HCT116 (cell line): ENCODE measurements at regions not wholly inside any gene's neighbourhood (a gene's known extent, or its start where the extent isn't known, plus 50 kb on each side); places are given as distances from the start of the nearest gene placed in this dataset.

Experiments
- ATAC-seq: fragments of 200-7000 bp; cut with Tn5 transposase; 2 replicates; pipeline ENCODE4 v1.9.1; 2020; ENCODE audit warnings: mild to moderate bottlenecking, moderate library complexity
- BruUV-seq: library from RNA; stranded (reverse); fragments of 400-500 nt; replicated peaks from 2 replicates; lab custom pipeline; 2021; lab: Mats Ljungman, UMichigan
- CTCF ChIA-PET: fragments of 300-600 bp; sonication (Branson Sonifier 250); formaldehyde crosslinking; loops from one replicate; lab custom pipeline; 2021; ENCODE audit warnings: antibody characterized with exemption; lab: Charles Lee
- POLR2A ChIA-PET: fragments of 300-600, 350-600 bp; sonication (Branson Sonifier 250); formaldehyde crosslinking; loops from one replicate; lab custom pipeline; 2021; ENCODE audit warnings: antibody characterized with exemption; lab: Charles Lee
- RAD21 ChIA-PET, 2 experiments: fragments of 300-600 bp; sonication (Branson Sonifier 250); formaldehyde crosslinking; loops; one replicate each; lab custom pipeline; 2023; ENCODE audit warnings: low total read pairs in 2 of 2; ENCODE audit not compliant: uncharacterized antibody in 2 of 2, unreplicated experiment in 2 of 2, low non-redundant PET in 1 of 2; lab: Charles Lee
- DNase-seq: peaks from one replicate; pipeline ENCODE4 v3.0.0-alpha.2; 2010; ENCODE audit warnings: low read depth, low spot score
- H2AFZ ChIP-seq: fragments of 200-600 bp; shearing (Covaris generic), sonication (generic); 2 replicates; pipeline ENCODE4 v1.6.1; 2017; ENCODE audit warnings: low read depth, mixed run types, mixed read lengths, antibody characterized with exemption, low read length; ENCODE audit not compliant: poor library complexity, severe bottlenecking
- H3K27ac ChIP-seq: 2 replicates; pipeline ENCODE4 v1.5.1; 2012; ENCODE audit warnings: low read depth, low read length
- H3K27me3 ChIP-seq: fragments of 200-600 bp; sonication (generic); 2 replicates; pipeline ENCODE4 v1.6.1; 2016; ENCODE audit warnings: mixed run types, low read length, mixed read lengths; ENCODE audit not compliant: insufficient read depth
- H3K36me3 ChIP-seq, 2 experiments: fragments of 200-500 bp in 1 of 2; fragments of 200-600 bp in 1 of 2; sonication (Bioruptor generic) in 1 of 2; sonication (generic) in 1 of 2; 2 replicates each; pipeline versions ENCODE4 v1.5.1 to v1.6.1; 2014 to 2016; ENCODE audit warnings: low read length in 2 of 2, inconsistent platforms in 1 of 2, mixed read lengths in 1 of 2, mixed run types in 1 of 2; ENCODE audit not compliant: insufficient read depth in 2 of 2, control insufficient read depth in 1 of 2
- H3K4me1 ChIP-seq, 2 experiments: fragments of 200-600 bp in 1 of 2; sonication (generic) in 1 of 2; 2 replicates each; pipeline versions ENCODE4 v1.5.1 to v1.6.1; 2012 to 2017; ENCODE audit warnings: low read length in 2 of 2, inconsistent platforms in 1 of 2, mild to moderate bottlenecking in 1 of 2, mixed read lengths in 1 of 2, mixed run types in 1 of 2, moderate library complexity in 1 of 2; ENCODE audit not compliant: insufficient read depth in 2 of 2, control insufficient read depth in 1 of 2
- H3K4me2 ChIP-seq: fragments of 200-600 bp; sonication (generic); 2 replicates; pipeline ENCODE4 v1.6.1; 2017; ENCODE audit warnings: mixed run types, low read length, mixed read lengths
- H3K4me3 ChIP-seq, 2 experiments: fragments of 200-600 bp in 1 of 2; sonication (generic) in 1 of 2; replicated peaks in 1 of 2; 2 replicates each; pipeline ENCODE4 v1.5.1; 2011 to 2016; ENCODE audit warnings: low read length in 2 of 2, control low read depth in 1 of 2, low read depth in 1 of 2, mild to moderate bottlenecking in 1 of 2, mixed read lengths in 1 of 2, mixed run types in 1 of 2
- H3K79me2 ChIP-seq: fragments of 200-600 bp; sonication (generic); 2 replicates; pipeline ENCODE4 v1.6.1; 2017; ENCODE audit warnings: mild to moderate bottlenecking, mixed run types, low read length, moderate library complexity, mixed read lengths; ENCODE audit not compliant: insufficient read depth
- H3K9ac ChIP-seq: fragments of 200-600 bp; sonication (generic); 2 replicates; pipeline ENCODE4 v1.6.1; 2016; ENCODE audit warnings: low read length, mixed read lengths
- H3K9me2 ChIP-seq: fragments of 200-600 bp; sonication (generic), shearing (Covaris generic); 2 replicates; pipeline ENCODE4 v1.6.1; 2017; ENCODE audit warnings: mixed run types, mild to moderate bottlenecking, moderate library complexity; ENCODE audit not compliant: insufficient read depth
- H3K9me3 ChIP-seq, 2 experiments: fragments of 200-500 bp in 1 of 2; fragments of 200-600 bp in 1 of 2; sonication (Bioruptor generic) in 1 of 2; sonication (generic) in 1 of 2; 2 replicates each; pipeline ENCODE4 v1.6.1; 2014 to 2017; ENCODE audit warnings: low read length in 2 of 2, mixed read lengths in 2 of 2, inconsistent platforms in 1 of 2, low read depth in 1 of 2, mild to moderate bottlenecking in 1 of 2, mixed run types in 1 of 2, moderate library complexity in 1 of 2; ENCODE audit not compliant: control insufficient read depth in 1 of 2, insufficient read depth in 1 of 2
- H4K20me1 ChIP-seq: fragments of 200-600 bp; sonication (generic), shearing (Covaris generic); 2 replicates; pipeline ENCODE4 v1.6.1; 2017; ENCODE audit warnings: mixed run types, mild to moderate bottlenecking, moderate library complexity; ENCODE audit not compliant: insufficient read depth
- ELF1 ChIP-seq: IDR thresholded peaks from 2 replicates; pipeline ENCODE4 v1.6.1; 2012; ENCODE audit warnings: low read depth, borderline replicate concordance
- EZH2phosphoT487 ChIP-seq: fragments of 200-600 bp; IDR thresholded peaks from 2 replicates; pipeline ENCODE4 v1.6.1; 2018; ENCODE audit warnings: antibody characterized with exemption, borderline replicate concordance
- REST ChIP-seq: IDR thresholded peaks from 2 replicates; pipeline ENCODE4 v1.6.1; 2012; ENCODE audit warnings: low read depth
- SRF ChIP-seq: IDR thresholded peaks from 2 replicates; pipeline ENCODE4 v1.6.1; 2012; ENCODE audit warnings: low read depth
- YY1 ChIP-seq: IDR thresholded peaks from 2 replicates; pipeline ENCODE4 v1.6.1; 2011; ENCODE audit warnings: low read length, low read depth, moderate library complexity, mild to moderate bottlenecking; ENCODE audit not compliant: insufficient replicate concordance; ENCODE audit errors: extremely low read depth
- ZNF274 ChIP-seq: fragments of 200-500 bp; sonication (Bioruptor generic); IDR thresholded peaks from 2 replicates; pipeline ENCODE4 v1.6.1; 2014; ENCODE audit warnings: mild to moderate bottlenecking, low read depth, low read length, inconsistent platforms
- intact Hi-C: fragments of 100-400 bp; cut with micrococcal nuclease; formaldehyde crosslinking; loops from 2 replicates; pipeline ENCODE4 v1.10.0; 2022
- TF ChIP-seq, protein P1 (sequence below): IDR thresholded peaks from 2 replicates; pipeline ENCODE4 v1.6.1; 2012
- TF ChIP-seq, protein P2 (sequence below), 3 experiments: fragments of 200-600 bp in 1 of 3; sonication (generic) in 1 of 3; IDR thresholded peaks in 2 of 3; conservative IDR thresholded peaks in 1 of 3; 2 replicates each; pipeline ENCODE4 v1.5.1; 2012 to 2017; ENCODE audit warnings: low read depth in 2 of 3, low read length in 2 of 3, antibody characterized with exemption in 1 of 3, borderline replicate concordance in 1 of 3, control low read depth in 1 of 3, mild to moderate bottlenecking in 1 of 3, mixed read lengths in 1 of 3, mixed run types in 1 of 3, moderate library complexity in 1 of 3; ENCODE audit not compliant: insufficient read depth in 1 of 3
- TF ChIP-seq, protein P3 (sequence below): IDR thresholded peaks from 2 replicates; pipeline ENCODE4 v1.6.1; 2012

- no TSS peak for BruUV-seq
- H3K9me2 ChIP-seq, result no peaks in the 10 kb centered on the region
- TF ChIP-seq, protein P1, sequence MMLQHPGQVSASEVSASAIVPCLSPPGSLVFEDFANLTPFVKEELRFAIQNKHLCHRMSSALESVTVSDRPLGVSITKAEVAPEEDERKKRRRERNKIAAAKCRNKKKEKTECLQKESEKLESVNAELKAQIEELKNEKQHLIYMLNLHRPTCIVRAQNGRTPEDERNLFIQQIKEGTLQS, result no peak
- TF ChIP-seq ELF1 (no peak), ZNF274 (no peak), REST (no peak), EZH2phosphoT487 (no peak), SRF (no peak), YY1 (no peak)
- TF ChIP-seq, protein P2, sequence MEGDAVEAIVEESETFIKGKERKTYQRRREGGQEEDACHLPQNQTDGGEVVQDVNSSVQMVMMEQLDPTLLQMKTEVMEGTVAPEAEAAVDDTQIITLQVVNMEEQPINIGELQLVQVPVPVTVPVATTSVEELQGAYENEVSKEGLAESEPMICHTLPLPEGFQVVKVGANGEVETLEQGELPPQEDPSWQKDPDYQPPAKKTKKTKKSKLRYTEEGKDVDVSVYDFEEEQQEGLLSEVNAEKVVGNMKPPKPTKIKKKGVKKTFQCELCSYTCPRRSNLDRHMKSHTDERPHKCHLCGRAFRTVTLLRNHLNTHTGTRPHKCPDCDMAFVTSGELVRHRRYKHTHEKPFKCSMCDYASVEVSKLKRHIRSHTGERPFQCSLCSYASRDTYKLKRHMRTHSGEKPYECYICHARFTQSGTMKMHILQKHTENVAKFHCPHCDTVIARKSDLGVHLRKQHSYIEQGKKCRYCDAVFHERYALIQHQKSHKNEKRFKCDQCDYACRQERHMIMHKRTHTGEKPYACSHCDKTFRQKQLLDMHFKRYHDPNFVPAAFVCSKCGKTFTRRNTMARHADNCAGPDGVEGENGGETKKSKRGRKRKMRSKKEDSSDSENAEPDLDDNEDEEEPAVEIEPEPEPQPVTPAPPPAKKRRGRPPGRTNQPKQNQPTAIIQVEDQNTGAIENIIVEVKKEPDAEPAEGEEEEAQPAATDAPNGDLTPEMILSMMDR (IDR thresholded peaks at IDR 0.05 in 2 of 3, conservative IDR thresholded peaks at IDR 0.05 in 1 of 3; ENCODE audit: borderline replicate concordance in 1 of 3, insufficient read depth in 1 of 3, low read depth in 2 of 3, low read length in 2 of 3), result no peak
- TF ChIP-seq, protein P3, sequence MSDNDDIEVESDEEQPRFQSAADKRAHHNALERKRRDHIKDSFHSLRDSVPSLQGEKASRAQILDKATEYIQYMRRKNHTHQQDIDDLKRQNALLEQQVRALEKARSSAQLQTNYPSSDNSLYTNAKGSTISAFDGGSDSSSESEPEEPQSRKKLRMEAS, result no peak
- no peak overlapping the region for H3K4me2 ChIP-seq
- H3K27me3 ChIP-seq, result no peaks in the 10 kb centered on the region
- no peak overlapping the region for H3K4me3 ChIP-seq
- intact Hi-C loops, result no loop called here
- CTCF ChIA-PET, result no interaction called here
- POLR2A ChIA-PET, result no interaction called here
- RAD21 ChIA-PET, result no interaction called here
- no peak overlapping the region for H3K27ac ChIP-seq
- H3K36me3 ChIP-seq, result no peaks in the 10 kb centered on the region
- no peaks in the 10 kb centered on the region for H3K9me3 ChIP-seq
- H3K79me2 ChIP-seq, result no peaks in the 10 kb centered on the region
- no peaks in the 10 kb centered on the region for H3K4me1 ChIP-seq
- DNase-seq (no peak), ATAC-seq (no peak)
- no peaks in the 10 kb centered on the region for H4K20me1 ChIP-seq
- no peak overlapping the region for H3K9ac ChIP-seq
- no peak overlapping the region for H2AFZ ChIP-seq
Measured at GRCh38 chr11:86138958-86139357, 70.1 kb upstream of the PICALM start.
